ENCODE measurements at regions not wholly inside any gene's neighbourhood (a gene's known extent, or its start where the extent isn't known, plus 50 kb on each side); places are given as distances from the start of the nearest gene placed in this dataset.

DNA sequence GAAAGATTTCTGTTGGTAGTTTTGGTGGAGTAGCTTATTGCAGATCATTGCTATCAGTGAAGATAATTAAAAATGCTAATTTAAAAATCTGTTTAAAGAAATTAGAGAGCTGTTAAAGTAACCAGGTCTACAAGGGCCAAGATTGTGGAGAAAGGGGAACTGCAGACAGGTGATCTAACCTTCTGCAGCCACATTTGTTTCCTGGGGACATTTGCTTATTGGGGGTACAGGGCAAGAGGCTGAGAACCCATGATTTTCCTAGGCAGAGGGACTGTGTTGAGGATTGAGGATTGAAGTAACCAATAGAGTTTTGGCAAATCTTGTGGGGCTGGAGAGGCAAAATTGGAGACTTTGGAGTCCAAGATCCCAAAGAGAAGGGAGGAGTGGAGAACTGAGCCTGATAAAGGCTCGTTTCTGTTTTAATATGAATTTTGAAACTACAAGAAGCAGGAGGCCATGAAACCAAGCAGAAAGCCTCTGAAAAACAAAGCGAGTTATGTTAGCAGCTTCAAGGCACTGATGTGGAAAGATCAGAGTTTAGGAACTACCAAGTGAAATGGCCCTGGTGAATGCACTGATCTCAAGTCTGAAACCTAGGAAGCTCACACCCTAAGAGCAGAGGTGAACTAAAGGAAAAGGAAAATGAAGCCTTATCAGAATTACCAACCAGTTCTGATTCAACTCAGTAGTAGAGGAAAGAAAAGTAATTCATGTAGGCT, 219.8 kb upstream of the C9orf72 start:
- Histone ChIP-seq H3K79me2 (ENCODE audit: control insufficient read depth, insufficient read depth, low read length, poor library complexity) (no peaks in the 10 kb centered on the region), H2BK5ac (ENCODE audit: low read depth, low read length, poor library complexity) (no peak overlapping the region), H3K9me3 (ENCODE audit: insufficient read depth, low read depth, low read length) (peaks cover 3% of the 10 kb centered on the region), H3K4ac (ENCODE audit: low read depth, low read length) (no peak overlapping the region), H3K4me2 (ENCODE audit: low read length) (no peak overlapping the region), H2AFZ (ENCODE audit: insufficient read depth, low read length, poor library complexity) (no peak overlapping the region), H3K79me1 (ENCODE audit: low read length) (no peaks in the 10 kb centered on the region), H2BK12ac (ENCODE audit: low read length) (no peak overlapping the region), H3K18ac (ENCODE audit: low read length) (no peak overlapping the region), H3K4me1 (ENCODE audit: control insufficient read depth in 1 of 2, insufficient read depth in 2 of 2, low read length in 2 of 2) (no peaks in the 10 kb centered on the region), H3K14ac (ENCODE audit: low read length) (no peak overlapping the region), H3K36me3 (ENCODE audit: control insufficient read depth in 1 of 2, insufficient read depth in 2 of 2, low read length in 2 of 2) (no peaks in the 10 kb centered on the region), H4K8ac (ENCODE audit: low read depth, low read length) (no peak overlapping the region), H3K27ac (ENCODE audit: low read depth, low read length) (no peak overlapping the region), H3K23ac (ENCODE audit: low read length) (no peak overlapping the region), H3K27me3 (ENCODE audit: insufficient read depth, low read length) (no peaks in the 10 kb centered on the region), H2BK120ac (ENCODE audit: insufficient read depth, low read length, poor library complexity) (no peak overlapping the region), H4K12ac (ENCODE audit: low read depth, low read length) (no peak overlapping the region), H2AK5ac (ENCODE audit: low read length) (no peak overlapping the region), H3K9ac (ENCODE audit: low read length) (no peak overlapping the region), H3K4me3 (ENCODE audit: low read depth, low read length) (no peak overlapping the region), H4K91ac (ENCODE audit: low read depth, low read length) (no peak overlapping the region)
- no peak for DNase-seq
- WGBS (ENCODE audit: extremely low coverage, insufficient coverage, insufficient read length): no CpG with 5 or more reads among the region's 2 CpGs

DNA sequence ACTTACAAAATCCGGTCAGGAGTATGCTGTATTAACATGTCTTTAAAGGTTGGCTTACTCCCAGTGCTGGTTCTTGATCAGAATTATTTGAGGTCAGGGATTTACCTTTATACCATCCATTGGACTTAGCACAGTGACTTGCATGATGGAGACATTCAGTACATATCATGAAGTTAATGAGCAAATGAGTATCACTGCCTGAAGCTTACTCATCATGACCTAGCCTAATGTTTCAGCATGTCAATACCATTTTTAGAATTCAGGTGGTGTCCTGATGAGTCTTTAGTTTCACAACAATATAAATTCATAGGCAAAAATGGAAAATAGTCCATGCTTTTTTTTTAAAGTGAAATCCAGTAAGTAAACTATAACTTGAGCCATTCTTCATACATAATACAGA, 226.0 kb upstream of the C9orf72 start:
- no peaks in the 10 kb centered on the region for H3K4me1 ChIP-seq (ENCODE audit: control insufficient read depth in 1 of 2, insufficient read depth in 2 of 2, low read length in 2 of 2)
- H2BK5ac ChIP-seq (ENCODE audit: low read depth, low read length, poor library complexity): no peak overlapping the region
- H2BK120ac ChIP-seq (ENCODE audit: insufficient read depth, low read length, poor library complexity): no peak overlapping the region
- no peaks in the 10 kb centered on the region for H3K9me3 ChIP-seq (ENCODE audit: insufficient read depth, low read depth, low read length)
- DNase-seq: no peak
- no peak overlapping the region for H3K9ac ChIP-seq (ENCODE audit: low read length)
- H3K27me3 ChIP-seq (ENCODE audit: insufficient read depth, low read length): no peaks in the 10 kb centered on the region
- H2AK5ac ChIP-seq (ENCODE audit: low read length): no peak overlapping the region
- H4K12ac ChIP-seq (ENCODE audit: low read depth, low read length): no peak overlapping the region
- H2BK12ac ChIP-seq (ENCODE audit: low read length): no peak overlapping the region
- H3K14ac ChIP-seq (ENCODE audit: low read length): no peak overlapping the region
- no peaks in the 10 kb centered on the region for H3K79me1 ChIP-seq (ENCODE audit: low read length)
- no peak overlapping the region for H3K4ac ChIP-seq (ENCODE audit: low read depth, low read length)
- H3K79me2 ChIP-seq (ENCODE audit: control insufficient read depth, insufficient read depth, low read length, poor library complexity): no peaks in the 10 kb centered on the region
- no peak overlapping the region for H3K18ac ChIP-seq (ENCODE audit: low read length)
- H4K8ac ChIP-seq (ENCODE audit: low read depth, low read length): no peak overlapping the region
- H3K4me2 ChIP-seq (ENCODE audit: low read length): no peak overlapping the region
- H3K27ac ChIP-seq (ENCODE audit: low read depth, low read length): no peak overlapping the region
- no CpG with 5 or more reads among the region's 1 CpG for WGBS (ENCODE audit: extremely low coverage, insufficient coverage, insufficient read length)
- H3K36me3 ChIP-seq (ENCODE audit: control insufficient read depth in 1 of 2, insufficient read depth in 2 of 2, low read length in 2 of 2): no peaks in the 10 kb centered on the region
- no peak overlapping the region for H2AFZ ChIP-seq (ENCODE audit: insufficient read depth, low read length, poor library complexity)
- H3K4me3 ChIP-seq (ENCODE audit: low read depth, low read length): no peak overlapping the region
- H3K23ac ChIP-seq (ENCODE audit: low read length): no peak overlapping the region
- no peak overlapping the region for H4K91ac ChIP-seq (ENCODE audit: low read depth, low read length)

DNA sequence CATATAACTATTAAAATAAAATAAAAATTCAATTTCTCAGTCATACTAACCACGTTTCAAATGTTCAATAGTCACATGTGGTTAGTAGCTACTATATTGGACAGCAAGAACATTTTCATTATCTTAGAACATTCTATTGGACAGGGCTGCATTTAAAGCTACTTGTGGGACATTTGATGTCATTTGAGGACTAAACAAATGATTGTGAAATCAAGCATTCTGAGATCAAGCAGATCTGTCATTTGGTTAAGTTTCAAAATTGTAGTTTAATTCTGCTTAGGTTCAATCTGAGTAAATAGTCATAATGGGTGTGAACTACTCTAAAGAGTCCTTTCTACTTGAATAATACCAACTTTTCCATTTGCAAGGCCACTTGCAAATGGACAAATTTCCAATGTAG, 226.9 kb upstream of the C9orf72 start:
- no CpG with 5 or more reads among the region's 1 CpG for WGBS (ENCODE audit: extremely low coverage, insufficient coverage, insufficient read length)
- Histone ChIP-seq H4K12ac (ENCODE audit: low read depth, low read length) (no peak overlapping the region), H4K8ac (ENCODE audit: low read depth, low read length) (no peak overlapping the region), H3K14ac (ENCODE audit: low read length) (no peak overlapping the region), H3K36me3 (ENCODE audit: control insufficient read depth in 1 of 2, insufficient read depth in 2 of 2, low read length in 2 of 2) (no peaks in the 10 kb centered on the region), H3K18ac (ENCODE audit: low read length) (no peak overlapping the region), H3K27me3 (ENCODE audit: insufficient read depth, low read length) (no peaks in the 10 kb centered on the region), H3K23ac (ENCODE audit: low read length) (no peak overlapping the region), H3K4ac (ENCODE audit: low read depth, low read length) (no peak overlapping the region), H3K4me3 (ENCODE audit: low read depth, low read length) (no peak overlapping the region), H3K4me2 (ENCODE audit: low read length) (no peak overlapping the region), H2BK12ac (ENCODE audit: low read length) (no peak overlapping the region), H2BK120ac (ENCODE audit: insufficient read depth, low read length, poor library complexity) (no peak overlapping the region), H3K9me3 (ENCODE audit: insufficient read depth, low read depth, low read length) (no peaks in the 10 kb centered on the region), H3K79me1 (ENCODE audit: low read length) (no peaks in the 10 kb centered on the region), H2AK5ac (ENCODE audit: low read length) (no peak overlapping the region), H3K27ac (ENCODE audit: low read depth, low read length) (no peak overlapping the region), H3K4me1 (ENCODE audit: control insufficient read depth in 1 of 2, insufficient read depth in 2 of 2, low read length in 2 of 2) (no peaks in the 10 kb centered on the region), H4K91ac (ENCODE audit: low read depth, low read length) (no peak overlapping the region), H2AFZ (ENCODE audit: insufficient read depth, low read length, poor library complexity) (no peak overlapping the region), H3K9ac (ENCODE audit: low read length) (no peak overlapping the region), H2BK5ac (ENCODE audit: low read depth, low read length, poor library complexity) (no peak overlapping the region), H3K79me2 (ENCODE audit: control insufficient read depth, insufficient read depth, low read length, poor library complexity) (no peaks in the 10 kb centered on the region)
- no peak for DNase-seq

DNA sequence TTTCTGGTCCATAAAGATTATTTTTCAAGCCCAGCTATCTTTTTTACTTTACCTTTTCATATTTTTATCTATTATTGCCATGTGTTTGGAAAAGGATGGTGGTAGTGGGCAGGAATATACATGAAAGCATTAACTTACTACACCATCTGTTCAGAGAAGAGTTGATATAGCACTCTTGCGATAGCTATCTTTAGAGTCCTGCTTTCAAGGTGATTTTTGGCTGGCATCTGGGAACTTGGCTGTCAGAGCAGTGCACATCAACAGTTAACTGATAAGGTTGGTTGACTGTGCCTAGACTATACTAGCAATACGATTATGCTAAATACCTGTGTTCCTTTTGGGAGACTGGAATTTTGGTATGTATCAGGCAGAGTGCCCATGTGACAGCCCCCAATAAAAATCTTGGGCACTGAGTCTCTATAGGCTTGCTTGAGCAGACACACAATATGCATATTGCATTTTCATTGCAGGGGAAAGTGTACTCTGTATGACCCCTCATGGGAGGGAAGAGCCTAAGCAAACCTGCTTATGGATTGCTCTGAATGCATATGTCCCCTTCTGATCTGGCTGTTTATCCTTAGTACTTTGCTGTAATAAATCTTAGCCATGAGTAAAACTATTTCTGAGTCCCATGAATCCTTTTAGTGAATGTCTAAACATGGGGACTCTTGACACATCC, 227.6 kb upstream of the C9orf72 start:
- no peak overlapping the region for H2AFZ ChIP-seq (ENCODE audit: insufficient read depth, low read length, poor library complexity)

More for the DNA sequence above, 227.6 kb upstream of the C9orf72 start:
- H3K23ac ChIP-seq (ENCODE audit: low read length): no peak overlapping the region
- H3K14ac ChIP-seq (ENCODE audit: low read length): no peak overlapping the region
- DNase-seq: no peak
- H3K27ac ChIP-seq (ENCODE audit: low read depth, low read length): no peak overlapping the region
- WGBS (ENCODE audit: extremely low coverage, insufficient coverage, insufficient read length): no CpG with 5 or more reads among the region's 2 CpGs
- no peaks in the 10 kb centered on the region for H3K27me3 ChIP-seq (ENCODE audit: insufficient read depth, low read length)
- H3K4me2 ChIP-seq (ENCODE audit: low read length): no peak overlapping the region
- H2BK12ac ChIP-seq (ENCODE audit: low read length): no peak overlapping the region
- no peak overlapping the region for H2BK120ac ChIP-seq (ENCODE audit: insufficient read depth, low read length, poor library complexity)
- H4K12ac ChIP-seq (ENCODE audit: low read depth, low read length): no peak overlapping the region
- no peak overlapping the region for H2BK5ac ChIP-seq (ENCODE audit: low read depth, low read length, poor library complexity)
- no peak overlapping the region for H4K8ac ChIP-seq (ENCODE audit: low read depth, low read length)
- no peaks in the 10 kb centered on the region for H3K79me2 ChIP-seq (ENCODE audit: control insufficient read depth, insufficient read depth, low read length, poor library complexity)
- H3K79me1 ChIP-seq (ENCODE audit: low read length): no peaks in the 10 kb centered on the region
- H3K18ac ChIP-seq (ENCODE audit: low read length): no peak overlapping the region
- no peak overlapping the region for H3K4ac ChIP-seq (ENCODE audit: low read depth, low read length)
- H4K91ac ChIP-seq (ENCODE audit: low read depth, low read length): no peak overlapping the region
- H2AK5ac ChIP-seq (ENCODE audit: low read length): no peak overlapping the region
- H3K9ac ChIP-seq (ENCODE audit: low read length): no peak overlapping the region
- no peaks in the 10 kb centered on the region for H3K36me3 ChIP-seq (ENCODE audit: control insufficient read depth in 1 of 2, insufficient read depth in 2 of 2, low read length in 2 of 2)
- no peaks in the 10 kb centered on the region for H3K9me3 ChIP-seq (ENCODE audit: insufficient read depth, low read depth, low read length)
- H3K4me1 ChIP-seq (ENCODE audit: control insufficient read depth in 1 of 2, insufficient read depth in 2 of 2, low read length in 2 of 2): no peaks in the 10 kb centered on the region
- no peak overlapping the region for H3K4me3 ChIP-seq (ENCODE audit: low read depth, low read length)
